ENCODE measurements at regions not wholly inside any gene's neighbourhood (a gene's known extent, or its start where the extent isn't known, plus 50 kb on each side); places are given as distances from the start of the nearest gene placed in this dataset.

DNA sequence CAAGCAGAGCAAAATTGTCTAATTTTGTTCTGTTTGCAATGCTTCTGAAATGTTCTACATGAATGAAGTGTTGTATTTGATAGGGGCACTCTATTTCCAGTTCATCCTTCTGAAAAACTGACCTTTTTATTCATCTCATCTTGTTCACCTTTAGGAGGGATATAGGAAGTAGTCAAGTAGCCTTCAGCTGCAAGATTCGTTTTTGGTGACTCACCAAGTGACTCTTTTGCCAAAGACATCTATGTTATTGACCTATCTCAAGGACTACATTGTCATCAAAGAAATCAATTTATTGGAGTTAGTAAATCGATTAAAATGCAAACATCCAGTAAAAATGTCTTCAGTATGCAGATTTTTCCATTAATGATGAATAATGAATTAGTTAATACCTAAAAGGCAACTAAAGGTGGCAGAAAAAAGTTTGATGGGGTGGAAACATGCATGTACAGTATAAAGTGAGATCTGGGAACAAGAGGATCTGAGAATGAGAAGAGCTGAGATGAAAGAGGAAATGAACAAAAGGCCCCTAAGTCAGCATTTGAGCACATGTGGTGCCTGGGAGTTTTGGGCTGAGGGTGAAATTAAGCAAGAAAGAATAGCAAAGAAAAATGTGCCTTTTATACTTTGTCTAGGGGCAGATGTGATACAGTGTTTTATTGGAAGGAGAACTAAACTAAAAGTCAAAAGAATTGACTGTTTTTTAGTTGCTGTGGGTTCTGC lies 255.1 kb upstream of the LINC00305 start:
- TF ChIP-seq, protein P1, sequence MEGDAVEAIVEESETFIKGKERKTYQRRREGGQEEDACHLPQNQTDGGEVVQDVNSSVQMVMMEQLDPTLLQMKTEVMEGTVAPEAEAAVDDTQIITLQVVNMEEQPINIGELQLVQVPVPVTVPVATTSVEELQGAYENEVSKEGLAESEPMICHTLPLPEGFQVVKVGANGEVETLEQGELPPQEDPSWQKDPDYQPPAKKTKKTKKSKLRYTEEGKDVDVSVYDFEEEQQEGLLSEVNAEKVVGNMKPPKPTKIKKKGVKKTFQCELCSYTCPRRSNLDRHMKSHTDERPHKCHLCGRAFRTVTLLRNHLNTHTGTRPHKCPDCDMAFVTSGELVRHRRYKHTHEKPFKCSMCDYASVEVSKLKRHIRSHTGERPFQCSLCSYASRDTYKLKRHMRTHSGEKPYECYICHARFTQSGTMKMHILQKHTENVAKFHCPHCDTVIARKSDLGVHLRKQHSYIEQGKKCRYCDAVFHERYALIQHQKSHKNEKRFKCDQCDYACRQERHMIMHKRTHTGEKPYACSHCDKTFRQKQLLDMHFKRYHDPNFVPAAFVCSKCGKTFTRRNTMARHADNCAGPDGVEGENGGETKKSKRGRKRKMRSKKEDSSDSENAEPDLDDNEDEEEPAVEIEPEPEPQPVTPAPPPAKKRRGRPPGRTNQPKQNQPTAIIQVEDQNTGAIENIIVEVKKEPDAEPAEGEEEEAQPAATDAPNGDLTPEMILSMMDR (conservative IDR thresholded peaks at IDR 0.05 in 1 of 2, IDR thresholded peaks at IDR 0.05 in 1 of 2; ENCODE audit: extremely low read depth in 1 of 2, insufficient read depth in 1 of 2, low read depth in 1 of 2, low read length in 2 of 2) = no peak
- TF ChIP-seq EZH2 (IDR thresholded peaks at IDR 0.05; ENCODE audit: borderline replicate concordance, low read length) = no peak

Measured in mammary epithelial cell (primary cell).